HG03025 (cell line): ENCODE measurements at regions not wholly inside any gene's neighbourhood (a gene's known extent, or its start where the extent isn't known, plus 50 kb on each side); places are given as distances from the start of the nearest gene placed in this dataset.
"Not testable (repeated sequence)": the region's sequence is repeated elsewhere in the genome, so short reads cannot be mapped to it uniquely, and the experiment has no call there.

Experiments
- ATAC-seq: cut with Tn5 transposase; IDR thresholded peaks from one replicate; pipeline ENCODE4 v1.9.1; 2021; ENCODE audit warnings: mild to moderate bottlenecking, moderate library complexity; ENCODE audit not compliant: unreplicated experiment, low FRiP score

GRCh38 chr7:3094701-3095445 lies 51.2 kb upstream of the CARD11 start:
- ATAC-seq = peak; percentile 62

GRCh38 chr7:3097734-3098133 lies 54.1 kb upstream of the CARD11 start:
- ATAC-seq = no peak

- no peak for ATAC-seq
These were observed 58.5 kb upstream of the CARD11 start for GRCh38 chr7:3102159-3102558.

GRCh38 chr7:3103614-3104398 lies 60.1 kb upstream of the CARD11 start:
- ATAC-seq = no peak

GRCh38 chr7:3105856-3106255 lies 62.2 kb upstream of the CARD11 start:
- no peak for ATAC-seq

GRCh38 chr7:3106361-3106826 lies 62.7 kb upstream of the CARD11 start:
- ATAC-seq = no peak

- ATAC-seq = no peak
These were observed 63.6 kb upstream of the CARD11 start for GRCh38 chr7:3107228-3107763.

- no peak for ATAC-seq
These were observed 64.4 kb upstream of the CARD11 start for GRCh38 chr7:3107889-3108570.

GRCh38 chr7:3109311-3109915 lies 65.7 kb upstream of the CARD11 start:
- ATAC-seq = no peak

- ATAC-seq = no peak
These were observed 68.9 kb upstream of the CARD11 start for GRCh38 chr7:3112479-3113134.

- ATAC-seq = no peak
These were observed 71.2 kb upstream of the CARD11 start for GRCh38 chr7:3114917-3115316.

- ATAC-seq = no peak
These were observed 73.4 kb upstream of the CARD11 start for GRCh38 chr7:3117081-3117480.

- no peak for ATAC-seq
These were observed 74.0 kb upstream of the CARD11 start for GRCh38 chr7:3117488-3118231.

GRCh38 chr7:3119352-3119927 lies 75.8 kb upstream of the CARD11 start:
- not testable (repeated sequence) for ATAC-seq

- ATAC-seq = no peak
These were observed 76.3 kb upstream of the CARD11 start for GRCh38 chr7:3119963-3120362.

- no peak for ATAC-seq
These were observed 76.8 kb upstream of the CARD11 start for GRCh38 chr7:3120513-3120912.

- ATAC-seq = no peak
These were observed 85.3 kb upstream of the CARD11 start for GRCh38 chr7:3128857-3129490.

GRCh38 chr7:3133811-3134385 lies 90.2 kb upstream of the CARD11 start:
- no peak for ATAC-seq
